Tibial artery (tissue), 4 donors: ENCODE measurements at regions not wholly inside any gene's neighbourhood (a gene's known extent, or its start where the extent isn't known, plus 50 kb on each side); places are given as distances from the start of the nearest gene placed in this dataset.

Experiments
- DNase-seq, 2 donors: peaks; one replicate each; pipeline ENCODE4 v3.0.0-alpha.2; 2019
- H3K27ac ChIP-seq, 2 donors: fragments of 200-600 bp; sonication (generic) in 1 of 2; 1 replicate in 1 of 2; 2 replicates in 1 of 2; pipeline ENCODE4 v1.5.1; 2018 to 2019; ENCODE audit warnings: mild to moderate bottlenecking in 1 of 2
- H3K27me3 ChIP-seq, 2 donors: fragments of 200-600 bp; sonication (generic) in 1 of 2; one replicate each; pipeline versions ENCODE4 v1.5.1 to v1.6.0; 2016 to 2019
- H3K36me3 ChIP-seq, 3 donors: fragments of 200-600 bp; sonication (generic) in 2 of 3; one replicate each; pipeline ENCODE4 v1.5.1; 2016 to 2019; ENCODE audit warnings: mild to moderate bottlenecking in 2 of 3
- H3K4me1 ChIP-seq, 4 donors: fragments of 200-600 bp; sonication (generic) in 2 of 4; 1 replicate in 3 of 4; 2 replicates in 1 of 4; pipeline ENCODE4 v1.5.1; 2016 to 2019
- H3K4me3 ChIP-seq, 2 donors: fragments of 200-600 bp; sonication (generic) in 1 of 2; 1 replicate in 1 of 2; 2 replicates in 1 of 2; pipeline ENCODE4 v1.5.1; 2018 to 2019; ENCODE audit warnings: mild to moderate bottlenecking in 2 of 2
- H3K9me3 ChIP-seq, 3 donors: fragments of 200-600 bp; sonication (generic) in 1 of 3; one replicate each; pipeline ENCODE4 v1.5.1; 2016 to 2019
- intact Hi-C: fragments of 100-400 bp; cut with DNase I; formaldehyde crosslinking; loops from one replicate; pipeline ENCODE4 v1.15.0; 2023; ENCODE audit warnings: low total_unique reads
- TF ChIP-seq, protein P1 (sequence below), 2 experiments: fragments of 200-600 bp in 1 of 2; fragments of 450-650 bp in 1 of 2; IDR thresholded peaks; one replicate each; pipeline ENCODE4 v1.5.1; 2017 to 2019; ENCODE audit warnings: antibody characterized with exemption in 2 of 2, mild to moderate bottlenecking in 1 of 2, moderate library complexity in 1 of 2

DNA sequence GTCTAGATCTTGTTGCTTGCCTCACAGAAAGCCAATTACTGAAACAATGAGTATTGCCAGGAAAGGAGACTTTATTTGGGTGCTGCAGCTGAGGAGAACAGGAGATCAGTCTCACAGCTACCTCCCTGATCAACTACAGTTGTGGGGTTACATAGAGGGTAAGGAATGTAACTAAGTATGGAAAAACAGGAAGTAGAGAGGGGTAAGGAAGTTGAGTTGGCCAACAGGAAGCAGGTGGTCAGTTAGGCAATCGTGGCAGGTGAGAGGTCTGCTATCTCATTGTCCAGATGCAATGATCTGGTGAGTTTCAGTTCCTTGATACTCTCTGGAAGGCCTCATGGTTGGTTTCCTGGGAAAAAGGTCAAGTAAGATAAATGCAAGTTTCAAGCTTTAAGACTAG, 333.1 kb upstream of the GOT2 start:
- peak in 1 of 2 donors; percentile 23 for DNase-seq

GRCh38 chr16:59060207-59060606, 326.1 kb upstream of the GOT2 start:
- Histone ChIP-seq H3K4me3 (no peak overlapping the region), H3K36me3 (no peaks in the 10 kb centered on the region), H3K27me3 (no peaks in the 10 kb centered on the region), H3K9me3 (no peaks in the 10 kb centered on the region), H3K4me1 (no peaks in the 10 kb centered on the region), H3K27ac (no peak overlapping the region)
- no peak for DNase-seq
- intact Hi-C loops, result no loop called here
- TF ChIP-seq, protein P1, sequence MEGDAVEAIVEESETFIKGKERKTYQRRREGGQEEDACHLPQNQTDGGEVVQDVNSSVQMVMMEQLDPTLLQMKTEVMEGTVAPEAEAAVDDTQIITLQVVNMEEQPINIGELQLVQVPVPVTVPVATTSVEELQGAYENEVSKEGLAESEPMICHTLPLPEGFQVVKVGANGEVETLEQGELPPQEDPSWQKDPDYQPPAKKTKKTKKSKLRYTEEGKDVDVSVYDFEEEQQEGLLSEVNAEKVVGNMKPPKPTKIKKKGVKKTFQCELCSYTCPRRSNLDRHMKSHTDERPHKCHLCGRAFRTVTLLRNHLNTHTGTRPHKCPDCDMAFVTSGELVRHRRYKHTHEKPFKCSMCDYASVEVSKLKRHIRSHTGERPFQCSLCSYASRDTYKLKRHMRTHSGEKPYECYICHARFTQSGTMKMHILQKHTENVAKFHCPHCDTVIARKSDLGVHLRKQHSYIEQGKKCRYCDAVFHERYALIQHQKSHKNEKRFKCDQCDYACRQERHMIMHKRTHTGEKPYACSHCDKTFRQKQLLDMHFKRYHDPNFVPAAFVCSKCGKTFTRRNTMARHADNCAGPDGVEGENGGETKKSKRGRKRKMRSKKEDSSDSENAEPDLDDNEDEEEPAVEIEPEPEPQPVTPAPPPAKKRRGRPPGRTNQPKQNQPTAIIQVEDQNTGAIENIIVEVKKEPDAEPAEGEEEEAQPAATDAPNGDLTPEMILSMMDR (IDR thresholded peaks at IDR 0.05), result no peak

More for the DNA sequence above, 333.1 kb upstream of the GOT2 start:
- no peak overlapping the region for H3K4me3 ChIP-seq
- H3K36me3 ChIP-seq, result no peaks in the 10 kb centered on the region
- H3K27ac ChIP-seq, result no peak overlapping the region
- TF ChIP-seq, protein P1 (IDR thresholded peaks at IDR 0.05), result no peak
- H3K27me3 ChIP-seq, result no peaks in the 10 kb centered on the region
- intact Hi-C loops, result no loop called here
- H3K9me3 ChIP-seq, result peaks cover 0 to 6% (median 0%) of the 10 kb centered on the region in 3 donors
- no peaks in the 10 kb centered on the region for H3K4me1 ChIP-seq

DNA sequence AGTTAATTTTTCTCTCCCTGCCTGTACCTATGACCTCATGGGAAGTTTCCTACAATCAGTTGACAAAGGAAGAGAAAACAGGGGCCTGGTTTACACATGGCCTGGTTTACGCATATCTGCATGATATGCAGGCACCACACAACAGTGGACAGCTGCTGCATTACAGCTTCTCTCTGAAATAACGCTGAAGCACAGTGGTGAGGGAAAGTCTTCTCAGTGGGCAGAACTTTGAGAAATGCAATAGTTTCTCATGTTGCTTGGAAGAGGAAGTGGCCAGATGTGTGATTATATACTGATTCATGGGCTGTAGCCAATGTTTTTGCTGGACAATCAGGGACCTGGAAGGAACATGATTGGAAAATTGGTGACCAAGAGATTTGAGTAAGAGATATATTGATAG, 324.1 kb upstream of the GOT2 start:
- no peaks in the 10 kb centered on the region for H3K27me3 ChIP-seq
- H3K36me3 ChIP-seq, result no peaks in the 10 kb centered on the region
- no peak overlapping the region for H3K27ac ChIP-seq
- DNase-seq, result no peak
- H3K9me3 ChIP-seq, result no peaks in the 10 kb centered on the region
- H3K4me3 ChIP-seq, result no peak overlapping the region
- TF ChIP-seq, protein P1 (IDR thresholded peaks at IDR 0.05), result no peak
- H3K4me1 ChIP-seq, result no peaks in the 10 kb centered on the region
- intact Hi-C loops, result no loop called here

DNA sequence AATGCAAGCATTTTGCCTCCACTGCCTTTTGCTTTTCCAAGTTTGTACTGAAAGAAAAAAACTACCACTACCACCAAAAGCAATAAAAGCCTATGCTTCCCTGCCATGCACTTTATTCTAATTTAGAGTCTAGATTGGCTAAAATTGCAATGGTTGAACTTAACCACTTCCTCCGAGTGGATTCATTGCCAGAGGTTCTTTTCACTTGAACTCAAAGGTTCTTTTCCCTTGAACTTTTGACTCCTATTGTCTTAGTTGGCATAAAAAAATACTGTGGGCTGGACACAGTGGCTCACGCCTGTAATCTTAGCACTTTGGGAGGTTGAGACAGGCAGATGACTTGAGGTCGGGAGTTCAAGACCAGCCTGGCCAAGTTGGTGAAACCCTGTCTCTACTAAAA, 319.8 kb upstream of the GOT2 start:
- no peaks in the 10 kb centered on the region for H3K27me3 ChIP-seq
- TF ChIP-seq, protein P1 (IDR thresholded peaks at IDR 0.05), result no peak
- no peaks in the 10 kb centered on the region for H3K4me1 ChIP-seq
- H3K36me3 ChIP-seq, result no peaks in the 10 kb centered on the region
- no peak overlapping the region for H3K4me3 ChIP-seq
- no peaks in the 10 kb centered on the region for H3K9me3 ChIP-seq
- DNase-seq, result no peak
- H3K27ac ChIP-seq, result no peak overlapping the region
- intact Hi-C loops, result no loop called here

DNA sequence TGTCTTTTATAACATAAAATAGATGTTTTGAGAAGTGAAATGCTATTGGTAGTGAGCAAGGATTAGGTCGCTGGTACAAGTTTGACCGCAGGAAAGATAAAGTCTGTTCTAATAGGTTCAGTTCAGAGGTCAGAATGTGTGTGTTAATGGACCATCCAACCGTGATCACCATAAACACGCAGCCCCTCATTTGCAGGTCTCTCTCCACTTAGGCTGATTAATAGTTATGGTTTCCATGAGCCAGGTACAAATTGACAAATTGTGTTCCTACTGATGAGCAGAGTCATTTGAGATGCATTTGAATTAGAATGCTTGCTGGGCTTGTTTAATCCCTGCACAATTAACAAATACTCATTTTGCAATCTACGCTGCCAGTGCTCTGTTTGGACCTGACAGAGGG, 318.1 kb upstream of the GOT2 start:
- no peaks in the 10 kb centered on the region for H3K9me3 ChIP-seq
- H3K27ac ChIP-seq, result no peak overlapping the region
- no peak overlapping the region for H3K4me3 ChIP-seq
- no peak for DNase-seq
- intact Hi-C loops, result no loop called here
- TF ChIP-seq, protein P1 (IDR thresholded peaks at IDR 0.05), result no peak
- H3K36me3 ChIP-seq, result no peaks in the 10 kb centered on the region
- H3K27me3 ChIP-seq, result no peaks in the 10 kb centered on the region
- H3K4me1 ChIP-seq, result no peaks in the 10 kb centered on the region

GRCh38 chr16:59048876-59049275, 314.8 kb upstream of the GOT2 start:
- no peaks in the 10 kb centered on the region for H3K9me3 ChIP-seq
- H3K27me3 ChIP-seq, result no peaks in the 10 kb centered on the region
- intact Hi-C loops, result no loop called here
- no peaks in the 10 kb centered on the region for H3K4me1 ChIP-seq
- H3K27ac ChIP-seq, result no peak overlapping the region
- no peak overlapping the region for H3K4me3 ChIP-seq
- no peak for DNase-seq
- TF ChIP-seq, protein P1 (IDR thresholded peaks at IDR 0.05), result no peak
- no peaks in the 10 kb centered on the region for H3K36me3 ChIP-seq
